ENCODE measurements at regions not wholly inside any gene's neighbourhood (a gene's known extent, or its start where the extent isn't known, plus 50 kb on each side); places are given as distances from the start of the nearest gene placed in this dataset.

DNA sequence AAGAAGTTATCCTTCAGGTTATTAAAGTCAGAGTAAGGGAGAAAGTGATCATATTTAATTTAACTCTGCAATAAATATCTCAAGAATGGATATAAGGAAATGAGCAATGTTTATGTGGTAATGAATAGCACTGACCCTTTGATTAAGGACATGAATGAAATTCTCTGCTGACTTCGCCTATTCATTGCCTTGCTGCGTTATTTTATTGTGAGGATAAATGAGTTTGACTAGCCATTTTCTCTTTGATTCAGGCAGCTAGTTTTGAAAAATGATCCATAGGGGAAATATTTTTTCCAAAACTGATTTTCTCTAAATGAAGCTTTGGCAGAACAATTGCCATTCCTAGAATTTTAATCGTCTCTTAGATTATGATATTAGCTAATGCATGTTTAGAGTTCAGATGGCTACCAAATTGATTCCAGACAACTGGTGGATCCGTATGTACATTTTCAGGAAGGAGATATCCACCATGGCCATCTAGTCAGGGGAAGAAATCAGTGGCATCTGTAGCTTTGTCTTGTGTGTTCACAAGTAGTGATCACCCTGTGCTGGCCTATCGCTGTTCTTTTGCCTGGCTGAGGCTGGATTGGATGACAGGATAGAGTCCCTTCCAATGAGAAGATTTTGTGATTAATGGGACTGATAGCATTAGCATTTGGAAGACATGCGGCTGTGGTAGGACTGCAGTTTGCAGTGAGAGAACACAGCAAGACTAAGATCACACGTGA lies 302.3 kb upstream of the RGS6 start:
- TF ChIP-seq, protein P1, sequence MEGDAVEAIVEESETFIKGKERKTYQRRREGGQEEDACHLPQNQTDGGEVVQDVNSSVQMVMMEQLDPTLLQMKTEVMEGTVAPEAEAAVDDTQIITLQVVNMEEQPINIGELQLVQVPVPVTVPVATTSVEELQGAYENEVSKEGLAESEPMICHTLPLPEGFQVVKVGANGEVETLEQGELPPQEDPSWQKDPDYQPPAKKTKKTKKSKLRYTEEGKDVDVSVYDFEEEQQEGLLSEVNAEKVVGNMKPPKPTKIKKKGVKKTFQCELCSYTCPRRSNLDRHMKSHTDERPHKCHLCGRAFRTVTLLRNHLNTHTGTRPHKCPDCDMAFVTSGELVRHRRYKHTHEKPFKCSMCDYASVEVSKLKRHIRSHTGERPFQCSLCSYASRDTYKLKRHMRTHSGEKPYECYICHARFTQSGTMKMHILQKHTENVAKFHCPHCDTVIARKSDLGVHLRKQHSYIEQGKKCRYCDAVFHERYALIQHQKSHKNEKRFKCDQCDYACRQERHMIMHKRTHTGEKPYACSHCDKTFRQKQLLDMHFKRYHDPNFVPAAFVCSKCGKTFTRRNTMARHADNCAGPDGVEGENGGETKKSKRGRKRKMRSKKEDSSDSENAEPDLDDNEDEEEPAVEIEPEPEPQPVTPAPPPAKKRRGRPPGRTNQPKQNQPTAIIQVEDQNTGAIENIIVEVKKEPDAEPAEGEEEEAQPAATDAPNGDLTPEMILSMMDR (conservative IDR thresholded peaks at IDR 0.05), result no peak
- no peak for TF ChIP-seq EZH2 (IDR thresholded peaks at IDR 0.05; ENCODE audit: low read depth)

Data from PC-9 (cell line).